Stromal cell of bone marrow (primary cell): ENCODE measurements at regions not wholly inside any gene's neighbourhood (a gene's known extent, or its start where the extent isn't known, plus 50 kb on each side); places are given as distances from the start of the nearest gene placed in this dataset.

Experiments
- DNase-seq: peaks from one replicate; pipeline ENCODE4 v3.0.0-alpha.2; 2012; ENCODE audit warnings: low read depth

DNA sequence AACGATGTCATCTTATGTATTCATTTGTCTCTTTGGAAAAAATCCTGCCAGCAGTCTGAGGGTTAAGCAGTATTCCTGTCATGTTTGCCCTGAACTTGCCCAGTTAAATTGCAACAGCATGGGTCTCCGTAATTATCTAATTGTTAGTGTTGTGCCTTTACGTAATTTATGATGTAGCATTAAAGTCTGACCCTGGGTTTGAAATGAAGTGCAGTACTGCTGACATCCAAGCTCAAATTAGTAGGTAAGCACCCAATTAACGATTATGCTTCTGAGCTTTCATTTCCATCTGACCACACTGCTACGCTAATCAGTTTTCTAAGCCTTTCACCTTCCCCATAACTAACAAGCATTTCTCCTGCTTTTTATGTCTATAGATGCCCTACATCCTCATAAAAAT, 241.8 kb downstream of the ARRDC4 start:
- DNase-seq = no peak

GRCh38 chr15:98203872-98204660, 243.6 kb downstream of the ARRDC4 start:
- no peak for DNase-seq

GRCh38 chr15:98207928-98208327, 247.4 kb downstream of the ARRDC4 start:
- DNase-seq = no peak

GRCh38 chr15:98213346-98213979, 253.0 kb downstream of the ARRDC4 start:
- no peak for DNase-seq

GRCh38 chr15:98216166-98216565, 255.7 kb downstream of the ARRDC4 start:
- DNase-seq = no peak

DNA sequence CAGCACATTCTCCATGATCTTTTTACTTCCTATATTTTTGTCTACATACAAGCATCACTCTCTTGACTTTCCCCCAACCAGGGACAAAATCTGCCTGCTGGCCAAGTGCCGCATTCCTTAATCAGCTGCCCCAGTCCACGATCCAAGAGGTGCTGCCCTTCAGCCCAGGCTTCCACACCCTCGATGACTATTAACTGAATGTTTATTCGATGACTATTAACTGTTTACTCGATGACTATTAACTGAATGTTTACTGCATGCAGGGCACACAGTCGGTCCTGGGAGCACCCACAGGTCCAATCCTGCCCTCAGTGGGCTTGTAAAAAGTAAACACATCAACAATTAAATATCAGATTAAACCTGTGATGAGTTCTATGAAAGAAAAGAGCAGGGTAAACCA, 256.9 kb downstream of the ARRDC4 start:
- DNase-seq = no peak

DNA sequence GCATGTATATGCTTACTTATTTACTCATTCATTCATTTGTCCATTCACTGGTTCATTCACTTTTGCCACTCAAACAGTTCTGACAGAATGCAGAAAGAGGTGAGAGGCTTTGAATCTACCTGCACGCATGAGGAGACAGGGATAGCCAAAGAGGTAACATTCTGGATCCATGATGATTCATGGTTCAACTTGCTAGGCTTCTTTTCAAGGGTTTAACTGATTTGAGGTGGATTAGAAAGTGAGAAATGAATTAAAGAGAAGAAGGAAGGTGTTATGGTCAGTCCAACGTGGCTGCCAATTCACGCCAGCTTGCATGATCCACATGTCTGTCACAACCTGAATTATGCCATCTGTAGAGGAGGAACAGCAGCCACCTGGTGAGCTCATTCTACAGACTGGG, 260.6 kb downstream of the ARRDC4 start:
- no peak for DNase-seq

DNA sequence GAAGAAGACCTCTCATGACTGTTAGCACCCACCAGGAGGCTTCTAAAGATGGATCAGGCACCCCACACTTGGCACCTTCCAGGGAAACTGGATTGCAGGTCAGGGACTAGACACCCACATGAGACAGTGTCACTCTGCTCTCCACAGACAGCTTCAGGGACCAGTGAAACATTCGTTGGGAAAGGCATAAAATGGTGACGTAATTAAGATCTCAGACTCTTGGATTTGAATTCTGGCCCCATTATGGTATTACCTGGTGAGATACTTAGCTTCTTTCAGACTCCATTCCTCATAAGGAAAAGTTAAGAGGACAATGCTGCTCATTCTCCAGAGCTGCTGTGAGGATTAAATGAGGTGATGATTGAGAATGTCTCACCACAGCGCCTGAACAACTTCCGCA, 261.1 kb downstream of the ARRDC4 start:
- DNase-seq = no peak

DNA sequence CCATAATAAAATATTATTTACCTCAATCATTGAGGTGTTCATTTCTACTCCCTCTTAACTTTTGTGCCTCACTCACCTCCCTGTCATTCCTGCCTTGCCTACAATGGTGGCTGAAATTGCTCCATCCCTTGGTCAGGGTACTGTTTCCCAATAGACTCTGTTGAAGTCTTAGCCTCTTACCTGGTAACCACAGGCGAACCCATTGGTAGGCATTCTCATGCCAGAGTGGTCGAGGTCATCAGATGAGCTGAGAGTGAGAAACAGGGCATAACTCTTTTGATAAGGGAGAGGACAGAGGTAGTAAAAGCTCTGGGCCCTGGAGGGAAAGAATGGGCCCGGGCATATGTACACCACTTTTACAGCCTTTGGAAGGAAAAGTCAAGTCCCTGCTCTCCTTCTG, 265.6 kb downstream of the ARRDC4 start:
- DNase-seq = no peak

- DNase-seq = no peak
Observed at GRCh38 chr15:98226578-98226977, 266.1 kb downstream of the ARRDC4 start.

DNA sequence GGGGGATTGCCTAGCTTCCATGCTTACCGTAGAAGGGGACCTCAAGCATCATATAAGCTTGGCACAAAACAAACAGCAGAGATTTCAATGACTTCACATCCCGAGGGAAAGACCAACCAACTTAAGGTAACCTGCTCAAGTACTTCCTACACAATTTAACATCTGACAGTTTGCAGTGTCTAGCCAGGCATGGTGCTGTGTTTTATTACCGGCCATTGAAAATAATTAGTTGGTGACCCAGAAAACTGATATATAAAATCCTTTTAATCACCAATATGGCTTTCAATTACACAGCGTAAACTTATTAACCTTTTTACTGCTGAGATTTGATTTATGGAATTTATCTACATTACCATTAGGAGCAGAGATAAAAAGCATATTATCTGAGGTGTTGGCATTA, 268.3 kb downstream of the ARRDC4 start:
- DNase-seq = no peak

DNA sequence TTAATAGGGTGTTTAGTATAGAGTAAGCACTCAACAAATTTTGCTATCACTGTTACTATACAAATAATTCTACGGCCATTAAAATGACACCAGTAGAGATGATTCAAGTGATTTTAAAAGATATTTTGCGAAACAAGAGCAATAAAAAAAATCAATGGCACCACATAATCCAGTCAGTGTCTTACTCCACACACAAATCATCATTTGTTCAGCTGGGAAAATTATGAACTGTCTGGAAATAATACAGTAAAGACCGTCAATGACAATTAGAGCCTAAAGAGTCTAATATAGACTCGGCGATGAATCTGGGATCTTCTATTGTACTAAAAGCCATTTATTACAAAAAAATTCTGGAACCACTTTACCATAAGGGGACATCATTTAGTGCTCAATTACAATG, 270.5 kb downstream of the ARRDC4 start:
- DNase-seq = no peak

GRCh38 chr15:98231696-98232440, 271.4 kb downstream of the ARRDC4 start:
- DNase-seq = no peak

GRCh38 chr15:98232761-98233160, 272.3 kb downstream of the ARRDC4 start:
- no peak for DNase-seq

DNA sequence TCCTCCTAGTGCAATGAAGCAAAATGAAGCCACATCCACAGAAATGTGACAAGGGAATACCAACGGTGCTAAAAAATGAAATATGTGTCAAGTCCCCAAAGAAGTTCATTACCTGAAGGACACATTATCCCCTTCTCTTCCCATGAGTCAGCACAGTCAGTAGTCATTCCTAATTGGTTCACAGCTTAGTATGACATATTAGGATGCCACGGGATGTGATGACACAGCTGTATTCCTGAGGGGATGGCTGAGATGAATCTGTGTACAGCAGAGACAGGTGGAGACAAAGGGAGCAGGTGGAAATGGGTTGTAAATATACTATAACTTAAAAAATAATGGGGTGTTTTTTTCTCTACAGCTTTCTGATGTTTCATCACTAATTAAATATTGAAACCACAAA, 273.4 kb downstream of the ARRDC4 start:
- DNase-seq = no peak

DNA sequence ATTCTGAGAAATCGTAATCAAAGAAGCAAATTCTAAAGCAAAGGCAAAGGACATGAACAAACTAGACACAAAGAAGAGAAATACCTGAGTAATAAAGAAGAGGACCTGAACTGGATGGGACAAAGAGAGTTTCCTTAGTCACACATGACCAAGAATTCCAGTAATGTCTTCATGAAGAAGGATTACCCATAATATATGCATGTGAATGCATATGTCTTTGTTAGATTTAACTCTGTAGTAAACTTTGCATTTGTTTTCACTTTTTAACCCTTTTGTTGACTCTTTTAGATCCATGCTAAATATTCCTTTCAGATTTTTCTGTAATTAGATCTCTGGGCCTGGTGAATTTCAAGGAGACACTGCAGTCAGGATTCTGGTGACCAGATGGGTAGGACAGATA, 279.8 kb downstream of the ARRDC4 start:
- no peak for DNase-seq

DNA sequence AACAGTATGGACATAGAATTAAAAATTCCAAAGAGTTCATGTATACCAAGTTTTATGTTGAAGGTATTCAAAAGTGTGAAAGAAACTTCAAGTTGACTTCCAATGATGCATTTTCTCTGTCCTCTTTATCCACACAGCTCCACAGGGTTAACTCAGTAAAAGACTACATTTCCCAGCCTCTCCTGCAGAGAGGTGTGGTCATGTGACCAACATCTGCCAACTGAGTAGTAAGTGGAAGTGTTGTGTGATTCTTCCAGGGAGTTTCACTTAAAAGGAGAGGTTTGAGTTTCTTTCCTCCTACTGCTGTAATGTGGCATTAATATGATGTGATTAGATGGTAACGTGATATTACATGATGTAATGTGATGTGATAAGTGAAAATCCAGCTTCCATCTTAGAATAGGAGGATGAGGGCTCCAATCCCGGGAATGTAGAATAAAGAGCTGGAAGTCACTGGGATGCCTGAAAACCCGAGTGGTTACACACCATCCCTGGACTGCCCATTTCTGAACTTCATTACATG, 280.6 kb downstream of the ARRDC4 start:
- DNase-seq = no peak

GRCh38 chr15:98257290-98257689, 296.8 kb downstream of the ARRDC4 start:
- DNase-seq = no peak

DNA sequence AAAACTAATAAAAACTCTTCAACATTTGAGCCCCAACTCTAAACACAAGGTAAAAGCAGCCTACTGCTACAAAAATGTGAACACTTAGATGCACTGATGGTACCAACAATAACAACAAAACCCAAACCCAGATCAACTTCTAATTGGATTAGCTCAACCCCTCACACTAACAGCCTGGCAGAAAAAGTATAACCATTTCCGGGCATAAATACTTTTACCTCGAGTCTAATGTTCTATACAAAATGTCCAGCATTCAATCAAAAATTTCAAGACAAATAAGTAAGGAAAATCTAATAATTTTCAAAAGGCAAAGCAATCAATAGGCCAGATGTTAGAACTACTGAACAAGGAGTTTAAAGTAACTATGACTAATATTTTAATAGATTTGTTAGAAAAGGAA, 303.3 kb downstream of the ARRDC4 start:
- DNase-seq = no peak

DNA sequence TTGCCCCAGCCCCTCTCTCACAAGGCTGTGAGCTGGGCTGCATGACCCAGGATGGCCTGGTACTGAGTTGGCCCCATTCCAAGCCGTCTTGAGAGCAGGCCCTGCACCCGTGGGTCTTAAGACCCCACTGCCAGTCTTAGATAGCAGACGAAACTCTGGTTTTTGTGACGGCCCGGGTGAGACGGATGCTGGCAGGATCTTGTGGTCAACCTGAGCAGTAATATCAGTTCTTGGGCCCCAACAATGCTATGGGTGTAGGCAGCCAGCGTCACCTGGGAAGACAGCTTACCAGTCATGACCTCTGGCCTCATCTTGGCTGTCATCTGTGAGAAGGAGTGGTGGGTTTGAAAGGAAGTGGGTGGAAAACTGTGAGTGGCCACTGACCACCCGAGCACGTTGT, 305.8 kb downstream of the ARRDC4 start:
- no peak for DNase-seq

DNA sequence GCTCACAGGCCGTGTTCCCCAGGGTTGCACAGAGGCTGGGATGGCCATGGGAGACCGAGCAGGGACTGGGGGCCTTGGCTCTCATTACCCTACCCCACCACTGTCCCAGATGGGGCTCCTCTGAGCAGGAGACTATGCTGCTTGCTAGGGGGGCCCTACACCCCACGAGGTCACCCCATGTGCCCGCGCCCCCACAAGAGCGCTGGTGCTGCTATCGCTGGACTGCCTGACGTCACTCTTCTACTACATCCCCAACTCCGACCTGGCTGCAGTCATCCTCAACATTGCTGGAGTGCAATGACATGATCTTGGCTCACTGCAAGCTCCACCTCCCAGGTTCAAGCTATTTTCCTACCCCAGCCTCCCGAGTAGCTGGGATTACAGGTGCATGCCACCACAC, 307.7 kb downstream of the ARRDC4 start:
- no peak for DNase-seq

DNA sequence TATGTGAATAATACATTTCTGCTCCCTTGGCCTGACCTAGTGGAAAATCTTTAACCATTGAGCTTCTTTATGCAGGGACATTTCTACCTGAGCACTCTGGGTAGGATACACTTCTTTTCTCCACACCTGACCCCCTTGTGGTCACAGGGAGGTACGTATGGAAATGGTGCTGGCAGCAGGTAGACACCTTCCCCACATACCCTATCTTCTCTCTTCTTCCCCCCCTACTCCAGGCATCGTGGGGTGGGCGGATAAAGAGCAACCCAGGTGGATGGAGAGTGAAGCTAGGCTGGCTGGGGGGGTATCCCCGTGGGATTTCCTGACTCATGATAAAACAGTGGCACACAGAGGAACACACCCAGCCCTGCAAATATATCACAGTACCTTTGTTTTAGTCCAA, 312.1 kb downstream of the ARRDC4 start:
- no peak for DNase-seq

DNA sequence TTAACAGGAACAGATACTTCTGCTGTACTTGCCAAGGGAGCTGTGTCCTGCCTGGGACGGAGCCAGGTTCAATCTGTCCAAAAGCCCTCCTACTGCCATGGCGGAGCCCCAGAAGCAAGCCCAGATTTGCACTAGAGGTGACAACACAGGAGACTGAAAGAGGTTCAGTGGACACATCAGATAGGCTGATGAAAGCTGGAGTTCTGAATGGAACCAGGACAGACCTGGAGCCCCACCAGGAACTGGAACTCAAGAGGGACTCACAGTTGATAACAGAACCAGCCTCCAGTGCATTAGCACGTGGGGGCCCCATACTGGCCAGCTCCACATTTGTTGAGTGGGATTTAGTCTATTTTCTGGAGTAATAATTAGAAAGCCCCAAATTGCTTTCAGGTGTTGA, 315.5 kb downstream of the ARRDC4 start:
- no peak for DNase-seq
